DOHH2 (cell line): ENCODE measurements at regions not wholly inside any gene's neighbourhood (a gene's known extent, or its start where the extent isn't known, plus 50 kb on each side); places are given as distances from the start of the nearest gene placed in this dataset.

Experiments
- EZH2phosphoT487 ChIP-seq: fragments of 200-600 bp; sonication (generic); IDR thresholded peaks from 2 replicates; pipeline ENCODE4 v1.6.1; 2017; ENCODE audit warnings: borderline replicate concordance, mild to moderate bottlenecking, antibody characterized with exemption, low read length, moderate library complexity, mixed read lengths
- TF ChIP-seq, protein P1 (sequence below): fragments of 200-600 bp; sonication (generic); IDR thresholded peaks from one replicate; pipeline ENCODE4 v1.5.1; 2014; ENCODE audit warnings: antibody characterized with exemption, mild to moderate bottlenecking, low read depth, low read length; ENCODE audit not compliant: poor library complexity, severe bottlenecking

DNA sequence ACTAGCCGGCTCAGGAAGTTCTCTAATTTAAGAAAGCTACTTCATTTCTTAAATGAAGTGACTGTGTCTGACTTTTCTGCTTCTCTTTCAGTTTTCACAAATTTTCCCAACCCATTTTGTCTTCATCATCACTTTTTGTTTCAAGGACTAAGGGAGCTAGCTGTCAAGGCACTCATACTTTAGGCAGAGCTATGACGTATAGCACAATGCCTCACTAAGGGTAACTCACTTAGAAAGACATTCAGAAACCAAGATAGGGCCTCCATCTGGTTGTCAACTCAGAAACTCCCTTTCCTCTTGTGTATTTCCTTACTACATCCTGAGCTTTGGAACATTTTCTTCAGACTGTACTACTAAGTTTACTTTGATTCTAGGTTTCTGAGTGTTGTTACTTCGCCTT is 397.9 kb downstream of the TOX3 start:
- TF ChIP-seq, protein P1, sequence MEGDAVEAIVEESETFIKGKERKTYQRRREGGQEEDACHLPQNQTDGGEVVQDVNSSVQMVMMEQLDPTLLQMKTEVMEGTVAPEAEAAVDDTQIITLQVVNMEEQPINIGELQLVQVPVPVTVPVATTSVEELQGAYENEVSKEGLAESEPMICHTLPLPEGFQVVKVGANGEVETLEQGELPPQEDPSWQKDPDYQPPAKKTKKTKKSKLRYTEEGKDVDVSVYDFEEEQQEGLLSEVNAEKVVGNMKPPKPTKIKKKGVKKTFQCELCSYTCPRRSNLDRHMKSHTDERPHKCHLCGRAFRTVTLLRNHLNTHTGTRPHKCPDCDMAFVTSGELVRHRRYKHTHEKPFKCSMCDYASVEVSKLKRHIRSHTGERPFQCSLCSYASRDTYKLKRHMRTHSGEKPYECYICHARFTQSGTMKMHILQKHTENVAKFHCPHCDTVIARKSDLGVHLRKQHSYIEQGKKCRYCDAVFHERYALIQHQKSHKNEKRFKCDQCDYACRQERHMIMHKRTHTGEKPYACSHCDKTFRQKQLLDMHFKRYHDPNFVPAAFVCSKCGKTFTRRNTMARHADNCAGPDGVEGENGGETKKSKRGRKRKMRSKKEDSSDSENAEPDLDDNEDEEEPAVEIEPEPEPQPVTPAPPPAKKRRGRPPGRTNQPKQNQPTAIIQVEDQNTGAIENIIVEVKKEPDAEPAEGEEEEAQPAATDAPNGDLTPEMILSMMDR = no peak
- TF ChIP-seq EZH2phosphoT487 = no peak
